HCT116 (cell line): ENCODE measurements at regions not wholly inside any gene's neighbourhood (a gene's known extent, or its start where the extent isn't known, plus 50 kb on each side); places are given as distances from the start of the nearest gene placed in this dataset.

Source experiments
- ATAC-seq: fragments of 200-7000 bp; cut with Tn5 transposase; 2 replicates; pipeline ENCODE4 v1.9.1; 2020; ENCODE audit warnings: mild to moderate bottlenecking, moderate library complexity
- BruUV-seq: library from RNA; stranded (reverse); fragments of 400-500 nt; replicated peaks from 2 replicates; lab custom pipeline; 2021; lab: Mats Ljungman, UMichigan
- CTCF ChIA-PET: fragments of 300-600 bp; sonication (Branson Sonifier 250); formaldehyde crosslinking; loops from one replicate; lab custom pipeline; 2021; ENCODE audit warnings: antibody characterized with exemption; lab: Charles Lee
- POLR2A ChIA-PET: fragments of 300-600, 350-600 bp; sonication (Branson Sonifier 250); formaldehyde crosslinking; loops from one replicate; lab custom pipeline; 2021; ENCODE audit warnings: antibody characterized with exemption; lab: Charles Lee
- RAD21 ChIA-PET, 2 experiments: fragments of 300-600 bp; sonication (Branson Sonifier 250); formaldehyde crosslinking; loops; one replicate each; lab custom pipeline; 2023; ENCODE audit warnings: low total read pairs in 2 of 2; ENCODE audit not compliant: uncharacterized antibody in 2 of 2, unreplicated experiment in 2 of 2, low non-redundant PET in 1 of 2; lab: Charles Lee
- DNase-seq: peaks from one replicate; pipeline ENCODE4 v3.0.0-alpha.2; 2010; ENCODE audit warnings: low read depth, low spot score
- H2AFZ ChIP-seq: fragments of 200-600 bp; shearing (Covaris generic), sonication (generic); 2 replicates; pipeline ENCODE4 v1.6.1; 2017; ENCODE audit warnings: low read depth, mixed run types, mixed read lengths, antibody characterized with exemption, low read length; ENCODE audit not compliant: poor library complexity, severe bottlenecking
- H3K27ac ChIP-seq: 2 replicates; pipeline ENCODE4 v1.5.1; 2012; ENCODE audit warnings: low read depth, low read length
- H3K27me3 ChIP-seq: fragments of 200-600 bp; sonication (generic); 2 replicates; pipeline ENCODE4 v1.6.1; 2016; ENCODE audit warnings: mixed run types, low read length, mixed read lengths; ENCODE audit not compliant: insufficient read depth
- H3K36me3 ChIP-seq, 2 experiments: fragments of 200-500 bp in 1 of 2; fragments of 200-600 bp in 1 of 2; sonication (Bioruptor generic) in 1 of 2; sonication (generic) in 1 of 2; 2 replicates each; pipeline versions ENCODE4 v1.5.1 to v1.6.1; 2014 to 2016; ENCODE audit warnings: low read length in 2 of 2, inconsistent platforms in 1 of 2, mixed read lengths in 1 of 2, mixed run types in 1 of 2; ENCODE audit not compliant: insufficient read depth in 2 of 2, control insufficient read depth in 1 of 2
- H3K4me1 ChIP-seq, 2 experiments: fragments of 200-600 bp in 1 of 2; sonication (generic) in 1 of 2; 2 replicates each; pipeline versions ENCODE4 v1.5.1 to v1.6.1; 2012 to 2017; ENCODE audit warnings: low read length in 2 of 2, inconsistent platforms in 1 of 2, mild to moderate bottlenecking in 1 of 2, mixed read lengths in 1 of 2, mixed run types in 1 of 2, moderate library complexity in 1 of 2; ENCODE audit not compliant: insufficient read depth in 2 of 2, control insufficient read depth in 1 of 2
- H3K4me2 ChIP-seq: fragments of 200-600 bp; sonication (generic); 2 replicates; pipeline ENCODE4 v1.6.1; 2017; ENCODE audit warnings: mixed run types, low read length, mixed read lengths
- H3K4me3 ChIP-seq, 2 experiments: fragments of 200-600 bp in 1 of 2; sonication (generic) in 1 of 2; replicated peaks in 1 of 2; 2 replicates each; pipeline ENCODE4 v1.5.1; 2011 to 2016; ENCODE audit warnings: low read length in 2 of 2, control low read depth in 1 of 2, low read depth in 1 of 2, mild to moderate bottlenecking in 1 of 2, mixed read lengths in 1 of 2, mixed run types in 1 of 2
- H3K79me2 ChIP-seq: fragments of 200-600 bp; sonication (generic); 2 replicates; pipeline ENCODE4 v1.6.1; 2017; ENCODE audit warnings: mild to moderate bottlenecking, mixed run types, low read length, moderate library complexity, mixed read lengths; ENCODE audit not compliant: insufficient read depth
- H3K9ac ChIP-seq: fragments of 200-600 bp; sonication (generic); 2 replicates; pipeline ENCODE4 v1.6.1; 2016; ENCODE audit warnings: low read length, mixed read lengths
- H3K9me2 ChIP-seq: fragments of 200-600 bp; sonication (generic), shearing (Covaris generic); 2 replicates; pipeline ENCODE4 v1.6.1; 2017; ENCODE audit warnings: mixed run types, mild to moderate bottlenecking, moderate library complexity; ENCODE audit not compliant: insufficient read depth
- H3K9me3 ChIP-seq, 2 experiments: fragments of 200-500 bp in 1 of 2; fragments of 200-600 bp in 1 of 2; sonication (Bioruptor generic) in 1 of 2; sonication (generic) in 1 of 2; 2 replicates each; pipeline ENCODE4 v1.6.1; 2014 to 2017; ENCODE audit warnings: low read length in 2 of 2, mixed read lengths in 2 of 2, inconsistent platforms in 1 of 2, low read depth in 1 of 2, mild to moderate bottlenecking in 1 of 2, mixed run types in 1 of 2, moderate library complexity in 1 of 2; ENCODE audit not compliant: control insufficient read depth in 1 of 2, insufficient read depth in 1 of 2
- H4K20me1 ChIP-seq: fragments of 200-600 bp; sonication (generic), shearing (Covaris generic); 2 replicates; pipeline ENCODE4 v1.6.1; 2017; ENCODE audit warnings: mixed run types, mild to moderate bottlenecking, moderate library complexity; ENCODE audit not compliant: insufficient read depth
- CBX3 ChIP-seq: IDR thresholded peaks from 2 replicates; pipeline ENCODE4 v1.6.1; 2012; ENCODE audit warnings: low read depth
- CEBPB ChIP-seq: IDR thresholded peaks from 2 replicates; pipeline ENCODE4 v1.6.1; 2012; ENCODE audit warnings: low read depth
- CTCF ChIP-seq, 3 experiments: fragments of 200-600 bp in 1 of 3; sonication (generic) in 1 of 3; IDR thresholded peaks in 2 of 3; conservative IDR thresholded peaks in 1 of 3; 2 replicates each; pipeline ENCODE4 v1.5.1; 2012 to 2017; ENCODE audit warnings: low read depth in 2 of 3, low read length in 2 of 3, antibody characterized with exemption in 1 of 3, borderline replicate concordance in 1 of 3, control low read depth in 1 of 3, mild to moderate bottlenecking in 1 of 3, mixed read lengths in 1 of 3, mixed run types in 1 of 3, moderate library complexity in 1 of 3; ENCODE audit not compliant: insufficient read depth in 1 of 3
- ELF1 ChIP-seq: IDR thresholded peaks from 2 replicates; pipeline ENCODE4 v1.6.1; 2012; ENCODE audit warnings: low read depth, borderline replicate concordance
- EZH2 ChIP-seq: fragments of 200-600 bp; sonication (generic); IDR thresholded peaks from 2 replicates; pipeline ENCODE4 v1.6.1; 2017; ENCODE audit warnings: antibody characterized with exemption, mixed run types
- EZH2phosphoT487 ChIP-seq: fragments of 200-600 bp; IDR thresholded peaks from 2 replicates; pipeline ENCODE4 v1.6.1; 2018; ENCODE audit warnings: antibody characterized with exemption, borderline replicate concordance
- MAX ChIP-seq: IDR thresholded peaks from 2 replicates; pipeline ENCODE4 v1.6.1; 2012
- POLR2A ChIP-seq: IDR thresholded peaks from 2 replicates; pipeline ENCODE4 v1.7.0; 2011; ENCODE audit warnings: borderline replicate concordance; ENCODE audit not compliant: insufficient read depth, insufficient read length; ENCODE audit errors: extremely low read depth
- POLR2AphosphoS5 ChIP-seq: IDR thresholded peaks from 2 replicates; pipeline ENCODE4 v1.6.1; 2011; ENCODE audit warnings: mild to moderate bottlenecking, low read depth, low read length, moderate library complexity
- RAD21 ChIP-seq: IDR thresholded peaks from 2 replicates; pipeline ENCODE4 v1.6.1; 2012; ENCODE audit warnings: low read depth, mild to moderate bottlenecking
- SIN3A ChIP-seq: IDR thresholded peaks from 2 replicates; pipeline ENCODE4 v1.6.1; 2012; ENCODE audit warnings: low read depth
- SP1 ChIP-seq: IDR thresholded peaks from 2 replicates; pipeline ENCODE4 v1.6.1; 2012; ENCODE audit warnings: low read depth
- SRF ChIP-seq: IDR thresholded peaks from 2 replicates; pipeline ENCODE4 v1.6.1; 2012; ENCODE audit warnings: low read depth
- TCF7L2 ChIP-seq: IDR thresholded peaks from 2 replicates; pipeline ENCODE4 v1.7.0; 2011; ENCODE audit warnings: borderline replicate concordance, inconsistent platforms; ENCODE audit not compliant: insufficient read depth, insufficient read length; ENCODE audit errors: extremely low read depth
- ZFX ChIP-seq: fragments of 450-650 bp; IDR thresholded peaks from 2 replicates; pipeline ENCODE4 v1.6.1; 2017
- ZNF274 ChIP-seq: fragments of 200-500 bp; sonication (Bioruptor generic); IDR thresholded peaks from 2 replicates; pipeline ENCODE4 v1.6.1; 2014; ENCODE audit warnings: mild to moderate bottlenecking, low read depth, low read length, inconsistent platforms
- intact Hi-C: fragments of 100-400 bp; cut with micrococcal nuclease; formaldehyde crosslinking; loops from 2 replicates; pipeline ENCODE4 v1.10.0; 2022
- TF ChIP-seq, protein P1 (sequence below): IDR thresholded peaks from 2 replicates; pipeline ENCODE4 v1.6.1; 2012

- CTCF ChIA-PET = no interaction called here
- Histone ChIP-seq H3K9me3 (no peaks in the 10 kb centered on the region), H3K9me2 (no peaks in the 10 kb centered on the region), H3K4me2 (no peak overlapping the region)
- POLR2A ChIA-PET = no interaction called here
- TF ChIP-seq CEBPB (no peak), RAD21 (no peak)
- TF ChIP-seq, all 23 proteins: peak for 0
- no peak overlapping the region for H2AFZ ChIP-seq
- no TSS peak for BruUV-seq
- no peak overlapping the region for H3K27ac ChIP-seq
- intact Hi-C loops = no loop called here
- RAD21 ChIA-PET = no interaction called here
- no peak for DNase-seq
- no peaks in the 10 kb centered on the region for H3K36me3 ChIP-seq
- H4K20me1 ChIP-seq = no peaks in the 10 kb centered on the region
- no peak overlapping the region for H3K9ac ChIP-seq
- no peak for ATAC-seq
- H3K79me2 ChIP-seq = no peaks in the 10 kb centered on the region
- no peaks in the 10 kb centered on the region for H3K27me3 ChIP-seq
- H3K4me3 ChIP-seq = no peak overlapping the region
- H3K4me1 ChIP-seq = no peaks in the 10 kb centered on the region
These were observed 59.7 kb upstream of the SPOPL start for GRCh38 chr2:138441916-138442315.

DNA sequence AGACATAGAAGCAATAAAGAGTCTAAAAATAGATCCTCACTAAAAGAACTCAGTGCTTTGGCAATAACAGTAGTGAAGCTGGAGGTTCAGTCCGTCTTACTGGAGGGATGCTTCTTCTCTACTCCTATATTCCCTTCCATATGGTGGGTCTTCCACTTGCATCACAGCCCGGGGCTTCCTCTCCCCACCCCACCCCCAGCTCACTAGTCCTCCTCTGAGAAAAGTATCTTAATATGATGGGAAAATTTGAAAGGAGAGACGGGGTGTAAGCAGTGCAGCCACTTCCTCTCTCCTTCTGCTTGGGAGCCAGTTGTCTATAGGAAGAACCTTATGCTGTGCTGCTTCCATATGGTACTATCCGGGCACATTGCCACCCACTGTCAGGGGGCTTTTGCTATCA lies 57.2 kb upstream of the SPOPL start:
- ChIA-PET RAD21 (no interaction called here), POLR2A (no interaction called here), CTCF (no interaction called here)
- Histone ChIP-seq H3K4me1 (no peaks in the 10 kb centered on the region), H2AFZ (no peak overlapping the region), H3K4me3 (no peak overlapping the region), H3K79me2 (no peaks in the 10 kb centered on the region), H3K27ac (no peak overlapping the region), H3K9me3 (no peaks in the 10 kb centered on the region), H3K9me2 (no peaks in the 10 kb centered on the region), H3K27me3 (no peaks in the 10 kb centered on the region), H3K36me3 (no peaks in the 10 kb centered on the region), H4K20me1 (no peaks in the 10 kb centered on the region), H3K9ac (no peak overlapping the region), H3K4me2 (no peak overlapping the region)
- TF ChIP-seq EZH2phosphoT487 (no peak), ZFX (no peak), ELF1 (no peak), SIN3A (no peak), MAX (no peak), TCF7L2 (no peak), SP1 (no peak), CTCF (IDR thresholded peaks at IDR 0.05 in 2 of 3, conservative IDR thresholded peaks at IDR 0.05 in 1 of 3; ENCODE audit: borderline replicate concordance in 1 of 3, insufficient read depth in 1 of 3, low read depth in 2 of 3, low read length in 2 of 3) (no peak), EZH2 (no peak), POLR2AphosphoS5 (no peak), SRF (no peak), CBX3 (no peak), CEBPB (no peak), POLR2A (no peak), ZNF274 (no peak)
- TF ChIP-seq, protein P1, sequence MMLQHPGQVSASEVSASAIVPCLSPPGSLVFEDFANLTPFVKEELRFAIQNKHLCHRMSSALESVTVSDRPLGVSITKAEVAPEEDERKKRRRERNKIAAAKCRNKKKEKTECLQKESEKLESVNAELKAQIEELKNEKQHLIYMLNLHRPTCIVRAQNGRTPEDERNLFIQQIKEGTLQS = no peak
- intact Hi-C loops = no loop called here
- ATAC-seq (no peak), DNase-seq (no peak)
- BruUV-seq = no TSS peak
